COLO829 (cell line): ENCODE measurements at regions not wholly inside any gene's neighbourhood (a gene's known extent, or its start where the extent isn't known, plus 50 kb on each side); places are given as distances from the start of the nearest gene placed in this dataset.
A peak's percentile ranks its signal among the peaks of the same experiment; 100 is the strongest.
"Not testable (repeated sequence)": the region's sequence is repeated elsewhere in the genome, so short reads cannot be mapped to it uniquely, and the experiment has no call there.

Experiments used
- DNase-seq: peaks from one replicate; pipeline ENCODE4 v3.0.0; 2012; ENCODE audit warnings: low spot score

- DNase-seq, result no peak
These were observed 287.9 kb upstream of the KLF14 start for GRCh38 chr7:131021902-131022301.

GRCh38 chr7:131026297-131027000 is 292.4 kb upstream of the KLF14 start:
- no peak for DNase-seq

- DNase-seq, result no peak
These were observed 293.3 kb upstream of the KLF14 start for GRCh38 chr7:131027287-131027773.

GRCh38 chr7:131028295-131028694 is 294.3 kb upstream of the KLF14 start:
- no peak for DNase-seq

GRCh38 chr7:131029002-131029401 is 295.0 kb upstream of the KLF14 start:
- DNase-seq, result no peak

- no peak for DNase-seq
These were observed 296.4 kb upstream of the MKLN1 start for GRCh38 chr7:131031099-131031868.

- DNase-seq, result no peak
These were observed 294.9 kb upstream of the MKLN1 start for GRCh38 chr7:131032786-131033185.

GRCh38 chr7:131034166-131034881 is 293.4 kb upstream of the MKLN1 start:
- DNase-seq, result no peak

GRCh38 chr7:131035088-131035770 is 292.4 kb upstream of the MKLN1 start:
- no peak for DNase-seq

GRCh38 chr7:131038153-131038552 is 289.5 kb upstream of the MKLN1 start:
- no peak for DNase-seq

GRCh38 chr7:131039355-131039762 is 288.3 kb upstream of the MKLN1 start:
- DNase-seq, result peak; percentile 58

GRCh38 chr7:131039836-131040235 is 287.8 kb upstream of the MKLN1 start:
- DNase-seq, result peak; percentile 97

GRCh38 chr7:131040467-131040932 is 287.2 kb upstream of the MKLN1 start:
- DNase-seq, result peak; percentile 89

- not testable (repeated sequence) for DNase-seq
These were observed 286.5 kb upstream of the MKLN1 start for GRCh38 chr7:131041012-131041695.

GRCh38 chr7:131042269-131043160 is 285.2 kb upstream of the MKLN1 start:
- no peak for DNase-seq

- no peak for DNase-seq
These were observed 282.1 kb upstream of the MKLN1 start for GRCh38 chr7:131045526-131045925.

GRCh38 chr7:131046246-131046645 is 281.4 kb upstream of the MKLN1 start:
- no peak for DNase-seq

GRCh38 chr7:131047651-131048304 is 279.9 kb upstream of the MKLN1 start:
- no peak for DNase-seq

- no peak for DNase-seq
These were observed 276.4 kb upstream of the MKLN1 start for GRCh38 chr7:131051304-131051703.
